Panc1 (cell line): ENCODE measurements at regions not wholly inside any gene's neighbourhood (a gene's known extent, or its start where the extent isn't known, plus 50 kb on each side); places are given as distances from the start of the nearest gene placed in this dataset.

Experiments used
- ATAC-seq: fragments of 200-7000 bp; cut with Tn5 transposase; 2 replicates; pipeline ENCODE4 v1.9.1; 2020; ENCODE audit warnings: mild to moderate bottlenecking, moderate library complexity
- BruUV-seq: library from RNA; stranded (reverse); fragments of 400-500 nt; replicated peaks from 2 replicates; lab custom pipeline; 2021; lab: Mats Ljungman, UMichigan
- CTCF ChIA-PET: fragments of 300-600 bp; sonication (Branson Sonifier 250); formaldehyde crosslinking; loops from one replicate; lab custom pipeline; 2022; ENCODE audit warnings: antibody characterized with exemption; lab: Charles Lee
- POLR2A ChIA-PET: fragments of 300-600 bp; sonication (Branson Sonifier 250); formaldehyde crosslinking; loops from one replicate; lab custom pipeline; 2022; ENCODE audit warnings: antibody characterized with exemption; lab: Charles Lee
- DNase-seq: peaks from one replicate; pipeline ENCODE4 v3.0.0-alpha.2; 2010; ENCODE audit warnings: low read depth, low spot score
- H3K27ac ChIP-seq: 2 replicates; pipeline ENCODE4 v1.5.1; 2011; ENCODE audit warnings: mild to moderate bottlenecking, low read length, inconsistent platforms
- H3K27me3 ChIP-seq: fragments of 200-500 bp; sonication (Bioruptor generic); 2 replicates; pipeline ENCODE4 v1.6.0; 2014; ENCODE audit warnings: low read length, inconsistent platforms; ENCODE audit not compliant: control insufficient read depth, insufficient read depth
- H3K36me3 ChIP-seq: fragments of 200-500 bp; sonication (Bioruptor generic); 2 replicates; pipeline ENCODE4 v1.5.1; 2014; ENCODE audit warnings: inconsistent platforms, mild to moderate bottlenecking, low read length, moderate library complexity; ENCODE audit not compliant: control insufficient read depth, insufficient read depth
- H3K4me1 ChIP-seq: 2 replicates; pipeline ENCODE4 v1.5.1; 2011; ENCODE audit warnings: inconsistent platforms, mild to moderate bottlenecking, low read length, moderate library complexity; ENCODE audit not compliant: control insufficient read depth, insufficient read depth
- H3K4me3 ChIP-seq, 2 experiments: 2 replicates each; pipeline ENCODE4 v1.5.1; 2011 to 2012; ENCODE audit warnings: low read depth in 2 of 2, low read length in 2 of 2, mild to moderate bottlenecking in 2 of 2, inconsistent platforms in 1 of 2, moderate library complexity in 1 of 2
- H3K9me3 ChIP-seq: fragments of 200-500 bp; sonication (Bioruptor generic); 2 replicates; pipeline ENCODE4 v1.5.1; 2014; ENCODE audit warnings: low read depth, mild to moderate bottlenecking, inconsistent platforms, low read length, moderate library complexity; ENCODE audit not compliant: control insufficient read depth, insufficient read depth
- CTCF ChIP-seq: fragments of 450-650 bp; IDR thresholded peaks from 2 replicates; pipeline ENCODE4 v1.5.1; 2017; ENCODE audit warnings: mild to moderate bottlenecking
- POLR2AphosphoS5 ChIP-seq: IDR thresholded peaks from 2 replicates; pipeline ENCODE4 v1.6.1; 2012; ENCODE audit warnings: mild to moderate bottlenecking, low read depth, low read length, moderate library complexity
- SIN3A ChIP-seq: IDR thresholded peaks from 2 replicates; pipeline ENCODE4 v1.6.1; 2012; ENCODE audit warnings: low read depth, mild to moderate bottlenecking, low read length, moderate library complexity, borderline replicate concordance; ENCODE audit not compliant: insufficient read depth
- TCF7L2 ChIP-seq: IDR thresholded peaks from 2 replicates; pipeline ENCODE4 v1.6.1; 2011; ENCODE audit warnings: mild to moderate bottlenecking, low read depth, low read length, inconsistent platforms
- in situ Hi-C: cut with HindIII; loops from 2 replicates; pipeline ENCODE4 v1.10.0; 2016; ENCODE audit warnings: low sequenced_read_pairs, low pct_unique_long_range_greater_than_20kb
- intact Hi-C: fragments of 100-400 bp; cut with micrococcal nuclease; formaldehyde crosslinking; loops from one replicate; pipeline ENCODE4 v1.10.0; 2022; ENCODE audit not compliant: unreplicated experiment
- TF ChIP-seq, protein P1 (sequence below), 2 experiments: IDR thresholded peaks; 2 replicates each; pipeline ENCODE4 v1.6.1; 2011 to 2012; ENCODE audit warnings: low read depth in 2 of 2, control low read depth in 1 of 2, low read length in 1 of 2, mild to moderate bottlenecking in 1 of 2, moderate library complexity in 1 of 2; ENCODE audit not compliant: insufficient read depth in 1 of 2

DNA sequence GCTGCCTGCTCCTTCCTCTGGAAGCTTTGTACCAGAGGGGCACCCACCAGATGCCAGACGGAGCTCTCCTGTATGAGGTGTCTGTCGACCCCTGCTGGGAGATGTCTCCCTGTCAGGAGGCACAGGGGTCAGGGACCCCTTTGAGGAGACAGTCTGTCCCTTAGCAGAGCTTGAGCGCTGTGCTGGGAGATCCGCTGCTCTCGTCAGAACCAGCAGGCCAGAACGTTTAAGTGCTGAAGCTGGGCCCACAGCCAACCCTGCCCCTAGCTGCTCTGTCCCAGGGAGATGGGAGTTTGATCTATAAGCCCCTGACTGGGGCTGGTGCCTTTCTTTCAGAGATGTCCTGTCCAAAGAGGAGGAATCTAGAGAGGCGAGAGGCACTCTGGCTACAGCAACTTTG is 260.3 kb upstream of the GPRIN3 start:
- POLR2A ChIA-PET: no interaction called here
- TF ChIP-seq SIN3A: no peak
- no peak for TF ChIP-seq CTCF
- no peak for TF ChIP-seq TCF7L2
- TF ChIP-seq POLR2AphosphoS5: no peak
- TF ChIP-seq, protein P1, sequence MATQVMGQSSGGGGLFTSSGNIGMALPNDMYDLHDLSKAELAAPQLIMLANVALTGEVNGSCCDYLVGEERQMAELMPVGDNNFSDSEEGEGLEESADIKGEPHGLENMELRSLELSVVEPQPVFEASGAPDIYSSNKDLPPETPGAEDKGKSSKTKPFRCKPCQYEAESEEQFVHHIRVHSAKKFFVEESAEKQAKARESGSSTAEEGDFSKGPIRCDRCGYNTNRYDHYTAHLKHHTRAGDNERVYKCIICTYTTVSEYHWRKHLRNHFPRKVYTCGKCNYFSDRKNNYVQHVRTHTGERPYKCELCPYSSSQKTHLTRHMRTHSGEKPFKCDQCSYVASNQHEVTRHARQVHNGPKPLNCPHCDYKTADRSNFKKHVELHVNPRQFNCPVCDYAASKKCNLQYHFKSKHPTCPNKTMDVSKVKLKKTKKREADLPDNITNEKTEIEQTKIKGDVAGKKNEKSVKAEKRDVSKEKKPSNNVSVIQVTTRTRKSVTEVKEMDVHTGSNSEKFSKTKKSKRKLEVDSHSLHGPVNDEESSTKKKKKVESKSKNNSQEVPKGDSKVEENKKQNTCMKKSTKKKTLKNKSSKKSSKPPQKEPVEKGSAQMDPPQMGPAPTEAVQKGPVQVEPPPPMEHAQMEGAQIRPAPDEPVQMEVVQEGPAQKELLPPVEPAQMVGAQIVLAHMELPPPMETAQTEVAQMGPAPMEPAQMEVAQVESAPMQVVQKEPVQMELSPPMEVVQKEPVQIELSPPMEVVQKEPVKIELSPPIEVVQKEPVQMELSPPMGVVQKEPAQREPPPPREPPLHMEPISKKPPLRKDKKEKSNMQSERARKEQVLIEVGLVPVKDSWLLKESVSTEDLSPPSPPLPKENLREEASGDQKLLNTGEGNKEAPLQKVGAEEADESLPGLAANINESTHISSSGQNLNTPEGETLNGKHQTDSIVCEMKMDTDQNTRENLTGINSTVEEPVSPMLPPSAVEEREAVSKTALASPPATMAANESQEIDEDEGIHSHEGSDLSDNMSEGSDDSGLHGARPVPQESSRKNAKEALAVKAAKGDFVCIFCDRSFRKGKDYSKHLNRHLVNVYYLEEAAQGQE (IDR thresholded peaks at IDR 0.05; ENCODE audit: insufficient read depth in 1 of 2, low read depth in 2 of 2, low read length in 1 of 2): no peak
- BruUV-seq: no TSS peak
- ATAC-seq (no peak), DNase-seq (no peak)
- in situ Hi-C loops (no loop called here), intact Hi-C loops (no loop called here)
- no peaks in the 10 kb centered on the region for H3K27me3 ChIP-seq
- CTCF ChIA-PET: no interaction called here
- no peaks in the 10 kb centered on the region for H3K9me3 ChIP-seq
- H3K36me3 ChIP-seq: no peaks in the 10 kb centered on the region
- H3K27ac ChIP-seq: no peak overlapping the region
- no peak overlapping the region for H3K4me3 ChIP-seq
- H3K4me1 ChIP-seq: no peaks in the 10 kb centered on the region

GRCh38 chr4:89563431-89563830 is 255.8 kb upstream of the GPRIN3 start:
- H3K4me1 ChIP-seq: no peaks in the 10 kb centered on the region
- H3K4me3 ChIP-seq: no peak overlapping the region
- TF ChIP-seq SIN3A (no peak), TCF7L2 (no peak), POLR2AphosphoS5 (no peak), CTCF (no peak)
- TF ChIP-seq, protein P1 (IDR thresholded peaks at IDR 0.05; ENCODE audit: insufficient read depth in 1 of 2, low read depth in 2 of 2, low read length in 1 of 2): no peak
- ATAC-seq (no peak), DNase-seq (no peak)
- CTCF ChIA-PET: no interaction called here
- POLR2A ChIA-PET: no interaction called here
- in situ Hi-C loops (no loop called here), intact Hi-C loops (no loop called here)
- no TSS peak for BruUV-seq
- H3K27me3 ChIP-seq: no peaks in the 10 kb centered on the region
- H3K27ac ChIP-seq: no peak overlapping the region
- no peaks in the 10 kb centered on the region for H3K9me3 ChIP-seq
- H3K36me3 ChIP-seq: no peaks in the 10 kb centered on the region
